ENCODE measurements at regions not wholly inside any gene's neighbourhood (a gene's known extent, or its start where the extent isn't known, plus 50 kb on each side); places are given as distances from the start of the nearest gene placed in this dataset.

GRCh38 chr1:209387271-209387968 is 196.1 kb upstream of the CAMK1G start:
- TF ChIP-seq CTCF (IDR thresholded peaks at IDR 0.05) (no peak), POLR2A (IDR thresholded peaks at IDR 0.05) (no peak)

All from sigmoid colon (tissue), 3 donors.